ENCODE measurements at regions not wholly inside any gene's neighbourhood (a gene's known extent, or its start where the extent isn't known, plus 50 kb on each side); places are given as distances from the start of the nearest gene placed in this dataset.

DNA sequence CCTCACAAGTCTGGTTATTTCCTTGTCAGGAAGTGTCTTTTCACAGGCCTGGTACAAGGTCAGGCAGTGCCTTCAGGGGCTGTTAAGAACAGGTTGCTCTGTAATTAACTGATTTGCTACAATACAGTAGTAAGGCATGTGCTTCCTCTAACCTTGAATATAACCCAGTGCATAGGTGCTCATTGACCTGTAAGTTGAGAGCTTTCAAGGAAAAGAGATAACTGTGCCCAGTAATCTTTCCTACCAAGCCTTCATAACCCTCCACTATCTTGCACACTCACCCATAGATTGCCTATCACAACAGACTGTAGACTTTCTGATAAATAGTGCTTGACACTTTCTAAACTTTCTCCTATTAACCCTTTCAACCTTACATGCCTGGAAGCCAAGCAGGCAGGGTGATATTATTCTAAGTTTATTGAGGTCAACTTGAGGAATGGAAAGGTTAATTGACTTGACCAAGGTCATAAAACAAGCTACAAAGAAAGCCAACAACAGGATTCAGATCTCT is 148.1 kb downstream of the PPARGC1A start:
- TF ChIP-seq POLR2A (IDR thresholded peaks at IDR 0.05): no peak
- TF ChIP-seq, protein P1, sequence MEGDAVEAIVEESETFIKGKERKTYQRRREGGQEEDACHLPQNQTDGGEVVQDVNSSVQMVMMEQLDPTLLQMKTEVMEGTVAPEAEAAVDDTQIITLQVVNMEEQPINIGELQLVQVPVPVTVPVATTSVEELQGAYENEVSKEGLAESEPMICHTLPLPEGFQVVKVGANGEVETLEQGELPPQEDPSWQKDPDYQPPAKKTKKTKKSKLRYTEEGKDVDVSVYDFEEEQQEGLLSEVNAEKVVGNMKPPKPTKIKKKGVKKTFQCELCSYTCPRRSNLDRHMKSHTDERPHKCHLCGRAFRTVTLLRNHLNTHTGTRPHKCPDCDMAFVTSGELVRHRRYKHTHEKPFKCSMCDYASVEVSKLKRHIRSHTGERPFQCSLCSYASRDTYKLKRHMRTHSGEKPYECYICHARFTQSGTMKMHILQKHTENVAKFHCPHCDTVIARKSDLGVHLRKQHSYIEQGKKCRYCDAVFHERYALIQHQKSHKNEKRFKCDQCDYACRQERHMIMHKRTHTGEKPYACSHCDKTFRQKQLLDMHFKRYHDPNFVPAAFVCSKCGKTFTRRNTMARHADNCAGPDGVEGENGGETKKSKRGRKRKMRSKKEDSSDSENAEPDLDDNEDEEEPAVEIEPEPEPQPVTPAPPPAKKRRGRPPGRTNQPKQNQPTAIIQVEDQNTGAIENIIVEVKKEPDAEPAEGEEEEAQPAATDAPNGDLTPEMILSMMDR (IDR thresholded peaks at IDR 0.05): no peak

Measured in uterus (tissue), 2 donors.